GM21381 (cell line): ENCODE measurements at regions not wholly inside any gene's neighbourhood (a gene's known extent, or its start where the extent isn't known, plus 50 kb on each side); places are given as distances from the start of the nearest gene placed in this dataset.

ENCODE experiments used
- ATAC-seq: cut with Tn5 transposase; IDR thresholded peaks from one replicate; pipeline ENCODE4 v1.9.1; 2021; ENCODE audit warnings: mild to moderate bottlenecking, moderate library complexity; ENCODE audit not compliant: unreplicated experiment

GRCh38 chr11:97722065-97722464 lies 1298.7 kb upstream of the CNTN5 start:
- no peak for ATAC-seq

GRCh38 chr11:97722721-97723120 lies 1298.0 kb upstream of the CNTN5 start:
- no peak for ATAC-seq

GRCh38 chr11:97729546-97730272 lies 1291.0 kb upstream of the CNTN5 start:
- no peak for ATAC-seq

- no peak for ATAC-seq
Observed at GRCh38 chr11:97732011-97732632, 1288.6 kb upstream of the CNTN5 start.

GRCh38 chr11:97738751-97739150 lies 1282.0 kb upstream of the CNTN5 start:
- no peak for ATAC-seq

- no peak for ATAC-seq
Observed at GRCh38 chr11:97739932-97740800, 1280.6 kb upstream of the CNTN5 start.

GRCh38 chr11:97740801-97741151 lies 1280.0 kb upstream of the CNTN5 start:
- no peak for ATAC-seq

- no peak for ATAC-seq
Observed at GRCh38 chr11:97742717-97743116, 1278.0 kb upstream of the CNTN5 start.

- ATAC-seq, result no peak
Observed at GRCh38 chr11:97743205-97743742, 1277.5 kb upstream of the CNTN5 start.

GRCh38 chr11:97745515-97746050 lies 1275.2 kb upstream of the CNTN5 start:
- ATAC-seq, result no peak

GRCh38 chr11:97746818-97747217 lies 1273.9 kb upstream of the CNTN5 start:
- ATAC-seq, result no peak

GRCh38 chr11:97751405-97751804 lies 1269.3 kb upstream of the CNTN5 start:
- ATAC-seq, result no peak

GRCh38 chr11:97751952-97752351 lies 1268.8 kb upstream of the CNTN5 start:
- ATAC-seq, result no peak

GRCh38 chr11:97754976-97755375 lies 1265.8 kb upstream of the CNTN5 start:
- no peak for ATAC-seq

- ATAC-seq, result no peak
Observed at GRCh38 chr11:97756571-97757335, 1264.0 kb upstream of the CNTN5 start.

GRCh38 chr11:97761175-97761574 lies 1259.6 kb upstream of the CNTN5 start:
- no peak for ATAC-seq

GRCh38 chr11:97764193-97764592 lies 1256.6 kb upstream of the CNTN5 start:
- ATAC-seq, result no peak

- no peak for ATAC-seq
Observed at GRCh38 chr11:97764605-97765004, 1256.1 kb upstream of the CNTN5 start.

- no peak for ATAC-seq
Observed at GRCh38 chr11:97770570-97770969, 1250.2 kb upstream of the CNTN5 start.

- ATAC-seq, result no peak
Observed at GRCh38 chr11:97772705-97773104, 1248.0 kb upstream of the CNTN5 start.
